ENCODE measurements at regions not wholly inside any gene's neighbourhood (a gene's known extent, or its start where the extent isn't known, plus 50 kb on each side); places are given as distances from the start of the nearest gene placed in this dataset.

GRCh38 chr7:15737601-15738000 is 51.1 kb upstream of the MEOX2 start:
- Histone ChIP-seq H3K9ac (ENCODE audit: low read depth in 1 of 2, low read length in 2 of 2) (no peak overlapping the region), H3K9me3 (ENCODE audit: control insufficient read depth in 4 of 4, low read length in 3 of 4) (no peaks in the 10 kb centered on the region), H3K36me3 (ENCODE audit: control insufficient read depth in 4 of 4, insufficient read depth in 3 of 4, low read depth in 1 of 4, low read length in 3 of 4) (no peaks in the 10 kb centered on the region), H3K4me1 (ENCODE audit: control insufficient read depth in 4 of 4, insufficient read depth in 4 of 4, low read length in 3 of 4) (no peaks in the 10 kb centered on the region), H3K27ac (ENCODE audit: low read depth in 1 of 2, low read length in 2 of 2) (no peak overlapping the region), H3K27me3 (ENCODE audit: control insufficient read depth in 4 of 4, insufficient read depth in 4 of 4, low read length in 3 of 4) (no peaks in the 10 kb centered on the region), H3K4me3 (ENCODE audit: low read depth in 1 of 3, low read length in 3 of 3) (no peak overlapping the region)
- 75% methylated on average over 2 of the region's 2 CpGs for WGBS
- no peak for DNase-seq (ENCODE audit: low spot score)
- TF ChIP-seq GABPA (IDR thresholded peaks at IDR 0.05 in 1 of 2, conservative IDR thresholded peaks at IDR 0.05 in 1 of 2) (no peak), ATF3 (IDR thresholded peaks at IDR 0.05) (no peak), HNF4A (conservative IDR thresholded peaks at IDR 0.05) (no peak)

Data from liver (tissue), 7 donors.